ENCODE measurements at regions not wholly inside any gene's neighbourhood (a gene's known extent, or its start where the extent isn't known, plus 50 kb on each side); places are given as distances from the start of the nearest gene placed in this dataset.
A peak's percentile ranks its signal among the peaks of the same experiment; 100 is the strongest.

DNA sequence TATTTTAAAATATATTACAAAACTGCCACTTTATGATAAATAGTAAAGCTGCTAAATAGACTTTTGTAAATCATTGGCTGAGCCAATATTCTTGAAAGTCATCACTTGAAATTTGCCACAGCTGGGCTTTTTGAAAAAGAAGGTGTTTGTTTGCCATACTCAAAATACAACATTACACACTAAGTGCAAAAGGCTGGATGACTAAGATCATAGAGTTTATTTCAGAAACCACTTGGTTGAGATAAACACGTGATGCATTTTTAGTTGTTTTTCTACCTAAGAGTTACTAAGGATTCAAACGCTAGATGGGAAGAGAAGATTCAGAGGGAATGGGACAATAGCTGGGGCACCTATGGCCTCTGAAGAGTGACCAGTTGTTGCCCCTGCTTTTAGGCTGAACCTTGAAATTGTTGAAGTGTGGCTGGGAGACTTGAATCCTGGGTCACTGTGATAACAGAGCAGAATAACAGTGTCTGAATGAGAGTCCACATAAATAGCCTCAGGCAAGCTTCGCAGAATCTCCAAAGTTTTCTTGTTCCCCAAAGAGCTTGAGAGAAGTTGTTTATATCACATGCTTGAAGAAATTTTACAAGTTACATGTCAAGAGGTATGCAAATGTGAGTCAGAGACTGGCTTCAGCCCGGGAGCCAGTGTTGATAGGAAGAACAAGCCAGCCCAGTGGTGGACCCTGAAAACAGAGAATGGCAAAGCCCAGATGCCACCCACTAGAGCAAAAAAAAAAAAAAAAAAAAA is 409.8 kb downstream of the GPD2 start:
- Histone ChIP-seq H3K9me3 (no peaks in the 10 kb centered on the region), H3K4me1 (no peaks in the 10 kb centered on the region), H3K27ac (no peak overlapping the region), H3K27me3 (no peaks in the 10 kb centered on the region), H3K4me3 (no peak overlapping the region), H3K36me3 (no peaks in the 10 kb centered on the region)
- DNase-seq (no peak), ATAC-seq (ENCODE audit: low FRiP score in 2 of 2) (no peak)
- 51 to 52% methylated on average over 4 of the region's 4 CpGs for WGBS, 2 donors
- no peak for TF ChIP-seq POLR2A (IDR thresholded peaks at IDR 0.05)
- TF ChIP-seq, protein P1, sequence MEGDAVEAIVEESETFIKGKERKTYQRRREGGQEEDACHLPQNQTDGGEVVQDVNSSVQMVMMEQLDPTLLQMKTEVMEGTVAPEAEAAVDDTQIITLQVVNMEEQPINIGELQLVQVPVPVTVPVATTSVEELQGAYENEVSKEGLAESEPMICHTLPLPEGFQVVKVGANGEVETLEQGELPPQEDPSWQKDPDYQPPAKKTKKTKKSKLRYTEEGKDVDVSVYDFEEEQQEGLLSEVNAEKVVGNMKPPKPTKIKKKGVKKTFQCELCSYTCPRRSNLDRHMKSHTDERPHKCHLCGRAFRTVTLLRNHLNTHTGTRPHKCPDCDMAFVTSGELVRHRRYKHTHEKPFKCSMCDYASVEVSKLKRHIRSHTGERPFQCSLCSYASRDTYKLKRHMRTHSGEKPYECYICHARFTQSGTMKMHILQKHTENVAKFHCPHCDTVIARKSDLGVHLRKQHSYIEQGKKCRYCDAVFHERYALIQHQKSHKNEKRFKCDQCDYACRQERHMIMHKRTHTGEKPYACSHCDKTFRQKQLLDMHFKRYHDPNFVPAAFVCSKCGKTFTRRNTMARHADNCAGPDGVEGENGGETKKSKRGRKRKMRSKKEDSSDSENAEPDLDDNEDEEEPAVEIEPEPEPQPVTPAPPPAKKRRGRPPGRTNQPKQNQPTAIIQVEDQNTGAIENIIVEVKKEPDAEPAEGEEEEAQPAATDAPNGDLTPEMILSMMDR (IDR thresholded peaks at IDR 0.05) = no peak
- TF ChIP-seq POLR2AphosphoS5 (IDR thresholded peaks at IDR 0.05) = no peak
- TF ChIP-seq EP300 (IDR thresholded peaks at IDR 0.05) = no peak

- no peaks in the 10 kb centered on the region for H3K9me3 ChIP-seq
- no peaks in the 10 kb centered on the region for H3K27me3 ChIP-seq
- WGBS, 2 donors = 55 to 63% methylated on average over 4 of the region's 4 CpGs
- H3K27ac ChIP-seq = peak overlapping the region; percentile 7 to 71 (median 30)
- no peak overlapping the region for H3K4me3 ChIP-seq
- TF ChIP-seq, protein P1 (IDR thresholded peaks at IDR 0.05) = no peak
- TF ChIP-seq POLR2A (IDR thresholded peaks at IDR 0.05) (no peak), POLR2AphosphoS5 (IDR thresholded peaks at IDR 0.05) (no peak), EP300 (IDR thresholded peaks at IDR 0.05) (no peak)
- DNase-seq (peak in 1 of 2 donors; percentile 22), ATAC-seq (ENCODE audit: low FRiP score in 2 of 2) (peak; percentile 42 to 67)
- no peaks in the 10 kb centered on the region for H3K36me3 ChIP-seq
- peaks cover 0 to 2% (median 0%) of the 10 kb centered on the region in 4 donors for H3K4me1 ChIP-seq
Measured at GRCh38 chr2:156852210-156852609, 405.3 kb upstream of the GALNT5 start.

- DNase-seq (no peak), ATAC-seq (ENCODE audit: low FRiP score in 2 of 2) (peak; percentile 31 to 85)
- no peaks in the 10 kb centered on the region for H3K9me3 ChIP-seq
- H3K27me3 ChIP-seq = no peaks in the 10 kb centered on the region
- peaks cover 0 to 2% (median 0%) of the 10 kb centered on the region in 4 donors for H3K4me1 ChIP-seq
- peak overlapping the region; percentile 7 to 71 (median 30) for H3K27ac ChIP-seq
- H3K36me3 ChIP-seq = no peaks in the 10 kb centered on the region
- TF ChIP-seq POLR2A (IDR thresholded peaks at IDR 0.05) (no peak), POLR2AphosphoS5 (IDR thresholded peaks at IDR 0.05) (no peak), EP300 (IDR thresholded peaks at IDR 0.05) (no peak)
- TF ChIP-seq, protein P1 (IDR thresholded peaks at IDR 0.05) = no peak
- no peak overlapping the region for H3K4me3 ChIP-seq
Measured at GRCh38 chr2:156852681-156853080, 404.8 kb upstream of the GALNT5 start.

GRCh38 chr2:156864325-156864724 is 393.2 kb upstream of the GALNT5 start:
- Histone ChIP-seq H3K4me3 (no peak overlapping the region), H3K4me1 (no peaks in the 10 kb centered on the region), H3K9me3 (no peaks in the 10 kb centered on the region), H3K27me3 (no peaks in the 10 kb centered on the region), H3K27ac (no peak overlapping the region), H3K36me3 (no peaks in the 10 kb centered on the region)
- no peak for DNase-seq
- ATAC-seq (ENCODE audit: low FRiP score in 2 of 2) = no peak
- 43 to 59% methylated on average over 2 of the region's 2 CpGs for WGBS, 2 donors
- TF ChIP-seq POLR2A (IDR thresholded peaks at IDR 0.05) = no peak
- TF ChIP-seq EP300 (IDR thresholded peaks at IDR 0.05) = no peak
- TF ChIP-seq, protein P1 (IDR thresholded peaks at IDR 0.05) = no peak
- TF ChIP-seq POLR2AphosphoS5 (IDR thresholded peaks at IDR 0.05) = no peak

GRCh38 chr2:156864753-156865152 is 392.8 kb upstream of the GALNT5 start:
- Histone ChIP-seq H3K27ac (no peak overlapping the region), H3K4me3 (no peak overlapping the region), H3K4me1 (no peaks in the 10 kb centered on the region), H3K9me3 (no peaks in the 10 kb centered on the region), H3K36me3 (no peaks in the 10 kb centered on the region), H3K27me3 (no peaks in the 10 kb centered on the region)
- 75 to 80% methylated on average over 6 of the region's 6 CpGs for WGBS, 2 donors
- DNase-seq = no peak
- ATAC-seq (ENCODE audit: low FRiP score in 2 of 2) = no peak
- TF ChIP-seq, protein P1 (IDR thresholded peaks at IDR 0.05) = no peak
- no peak for TF ChIP-seq POLR2A (IDR thresholded peaks at IDR 0.05)
- no peak for TF ChIP-seq EP300 (IDR thresholded peaks at IDR 0.05)
- TF ChIP-seq POLR2AphosphoS5 (IDR thresholded peaks at IDR 0.05) = no peak
